ENCODE measurements at regions not wholly inside any gene's neighbourhood (a gene's known extent, or its start where the extent isn't known, plus 50 kb on each side); places are given as distances from the start of the nearest gene placed in this dataset.
"Not testable (repeated sequence)": the region's sequence is repeated elsewhere in the genome, so short reads cannot be mapped to it uniquely, and the experiment has no call there.

DNA sequence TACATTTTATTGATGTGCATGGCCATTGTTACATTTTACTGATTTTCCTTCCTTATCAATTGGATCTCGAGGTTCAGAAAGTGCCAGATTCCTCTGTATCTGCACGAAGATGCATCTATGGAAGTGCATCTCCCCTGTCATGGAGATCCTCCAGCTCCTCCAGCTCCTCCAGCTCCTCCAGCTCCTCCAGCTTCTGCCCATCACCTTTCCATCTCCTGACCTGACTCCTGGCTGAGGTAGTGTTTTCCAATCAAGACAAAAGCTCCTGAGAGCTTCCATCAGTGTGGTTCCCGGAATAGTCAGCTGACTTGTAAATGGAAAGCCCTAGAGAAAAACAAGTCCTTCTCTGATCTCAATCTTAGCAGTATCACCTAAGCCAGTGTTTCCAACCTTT, 90.8 kb upstream of the KLF6 start:
- TF ChIP-seq CTCF (IDR thresholded peaks at IDR 0.05; ENCODE audit: insufficient read depth, low read length), result no peak

GRCh38 chr10:3874990-3875841, 90.2 kb upstream of the KLF6 start:
- no peak overlapping the region for H3K4me3 ChIP-seq (ENCODE audit: low read depth, low read length)
- TF ChIP-seq CTCF (IDR thresholded peaks at IDR 0.05; ENCODE audit: insufficient read depth, low read length), result no peak
- no peak for DNase-seq (ENCODE audit: low read depth)

More for the DNA sequence above, 90.8 kb upstream of the KLF6 start:
- no peak overlapping the region for H3K4me3 ChIP-seq (ENCODE audit: low read depth, low read length)
- DNase-seq (ENCODE audit: low read depth), result no peak

- DNase-seq (ENCODE audit: low read depth); H3K4me3 ChIP-seq (ENCODE audit: low read depth, low read length): not testable (repeated sequence)
These were observed 89.6 kb upstream of the KLF6 start for GRCh38 chr10:3874610-3874989.

- DNase-seq (ENCODE audit: low read depth), result peak; percentile 81
- no peak for TF ChIP-seq CTCF (IDR thresholded peaks at IDR 0.05; ENCODE audit: insufficient read depth, low read length)
- H3K4me3 ChIP-seq (ENCODE audit: low read depth, low read length), result no peak overlapping the region
These were observed 88.9 kb upstream of the KLF6 start for GRCh38 chr10:3873728-3874461.

- DNase-seq (ENCODE audit: low read depth), result no peak
- TF ChIP-seq CTCF (IDR thresholded peaks at IDR 0.05; ENCODE audit: insufficient read depth, low read length), result no peak
- H3K4me3 ChIP-seq (ENCODE audit: low read depth, low read length), result no peak overlapping the region
These were observed 87.8 kb upstream of the KLF6 start for GRCh38 chr10:3872712-3873329.

DNA sequence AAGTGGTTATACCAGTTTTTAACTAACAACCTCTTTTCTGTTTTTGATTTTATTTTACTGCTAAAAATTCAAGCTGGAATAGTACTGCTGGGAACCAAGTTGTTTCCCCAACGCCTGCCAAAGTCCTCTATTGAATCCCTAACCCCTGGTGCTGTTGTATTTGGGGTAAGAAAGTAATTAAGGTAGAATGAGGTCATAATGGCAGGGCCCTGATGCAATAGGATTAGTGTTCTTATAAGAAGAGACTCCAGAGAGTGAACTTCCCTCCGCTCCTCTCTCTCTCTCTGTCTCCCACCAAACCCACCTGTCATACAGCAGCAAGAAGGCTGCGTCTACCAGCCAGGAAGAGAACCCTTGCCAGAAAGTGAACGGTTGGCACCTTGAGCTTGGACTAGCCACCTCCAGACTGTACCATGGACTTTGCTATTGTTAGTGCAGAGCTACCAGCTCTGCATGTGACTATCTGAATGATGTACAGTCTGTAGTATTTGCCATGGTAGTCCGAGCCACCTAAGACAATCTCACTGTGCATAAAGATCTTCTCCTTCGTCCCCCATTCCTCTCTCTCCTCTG, 86.5 kb upstream of the KLF6 start:
- H3K4me3 ChIP-seq (ENCODE audit: low read depth, low read length), result no peak overlapping the region
- TF ChIP-seq CTCF (IDR thresholded peaks at IDR 0.05; ENCODE audit: insufficient read depth, low read length), result no peak
- DNase-seq (ENCODE audit: low read depth), result no peak

GRCh38 chr10:3869036-3869435, 84.0 kb upstream of the KLF6 start:
- H3K4me3 ChIP-seq (ENCODE audit: low read depth, low read length), result no peak overlapping the region
- DNase-seq (ENCODE audit: low read depth), result no peak
- TF ChIP-seq CTCF (IDR thresholded peaks at IDR 0.05; ENCODE audit: insufficient read depth, low read length), result no peak

Data from fibroblast of the aortic adventitia (primary cell).